SK-N-MC (cell line): ENCODE measurements at regions not wholly inside any gene's neighbourhood (a gene's known extent, or its start where the extent isn't known, plus 50 kb on each side); places are given as distances from the start of the nearest gene placed in this dataset.

ENCODE experiments used
- EZH2 ChIP-seq: fragments of 200-600 bp; sonication (generic); IDR thresholded peaks from one replicate; pipeline ENCODE4 v1.6.1; 2017; ENCODE audit warnings: antibody characterized with exemption
- FOXP2 ChIP-seq: optimal IDR thresholded peaks from 2 replicates; pipeline ENCODE3; 2011; ENCODE audit warnings: mild to moderate bottlenecking, moderate library complexity; ENCODE audit not compliant: insufficient read depth; ENCODE audit errors: extremely low read length, control extremely low read depth
- POLR2AphosphoS5 ChIP-seq: IDR thresholded peaks from 2 replicates; pipeline ENCODE4 v1.6.1; 2012; ENCODE audit warnings: mild to moderate bottlenecking, low read depth, low read length, borderline replicate concordance

DNA sequence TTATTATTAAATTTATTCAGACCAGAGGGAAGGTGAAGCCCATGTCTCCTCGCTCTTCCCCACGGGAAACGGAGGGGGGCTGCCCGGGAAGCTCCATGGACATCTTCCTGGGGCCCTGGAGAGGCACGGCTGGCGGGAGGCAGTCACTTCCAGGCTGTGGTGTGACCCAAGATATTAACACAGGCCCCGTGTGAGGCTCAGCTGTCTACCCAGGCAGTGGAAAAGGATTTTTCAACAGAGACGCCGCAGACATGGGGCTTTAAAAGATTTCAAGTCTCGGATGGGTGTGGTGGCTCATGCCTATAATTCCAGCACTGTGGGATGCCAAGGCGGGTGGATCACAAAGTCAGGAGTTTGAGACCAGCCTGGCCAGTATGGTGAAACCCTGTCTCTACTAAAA, 117.9 kb downstream of the ERMARD start:
- TF ChIP-seq POLR2AphosphoS5 (no peak), EZH2 (no peak), FOXP2 (no peak)
